Tongue (tissue), 1 donor: ENCODE measurements at regions not wholly inside any gene's neighbourhood (a gene's known extent, or its start where the extent isn't known, plus 50 kb on each side); places are given as distances from the start of the nearest gene placed in this dataset.

Experiments used
- DNase-seq: peaks from one replicate; pipeline ENCODE4 v3.0.0-alpha.2; 2015

GRCh38 chr2:121969166-121969565, 213.7 kb downstream of the TSN start:
- peak; percentile 21 for DNase-seq

GRCh38 chr2:121969766-121970639, 214.6 kb downstream of the TSN start:
- DNase-seq: no peak

- DNase-seq: no peak
These were observed 216.8 kb downstream of the TSN start for GRCh38 chr2:121972203-121972602.

GRCh38 chr2:121974897-121975661, 219.6 kb downstream of the TSN start:
- peak; percentile 94 for DNase-seq

- peak; percentile 39 for DNase-seq
These were observed 221.5 kb downstream of the TSN start for GRCh38 chr2:121976926-121977325.

- no peak for DNase-seq
These were observed 221.9 kb downstream of the TSN start for GRCh38 chr2:121977326-121977725.

GRCh38 chr2:121992700-121993099, 237.2 kb downstream of the TSN start:
- DNase-seq: no peak

- DNase-seq: no peak
These were observed 238.2 kb downstream of the TSN start for GRCh38 chr2:121993682-121994081.

GRCh38 chr2:121994238-121995206, 239.1 kb downstream of the TSN start:
- no peak for DNase-seq

- no peak for DNase-seq
These were observed 243.3 kb downstream of the TSN start for GRCh38 chr2:121998751-121999150.

- peak; percentile 61 for DNase-seq
These were observed 243.8 kb downstream of the TSN start for GRCh38 chr2:121999264-121999663.

GRCh38 chr2:122000556-122001340, 245.3 kb downstream of the TSN start:
- no peak for DNase-seq

- DNase-seq: no peak
These were observed 246.0 kb downstream of the TSN start for GRCh38 chr2:122001441-122001874.

- no peak for DNase-seq
These were observed 247.9 kb downstream of the TSN start for GRCh38 chr2:122003196-122003940.

- DNase-seq: no peak
These were observed 251.7 kb downstream of the TSN start for GRCh38 chr2:122007126-122007525.

- no peak for DNase-seq
These were observed 252.1 kb downstream of the TSN start for GRCh38 chr2:122007577-122007976.

- DNase-seq: peak; percentile 39
These were observed 254.1 kb downstream of the TSN start for GRCh38 chr2:122009561-122009960.

GRCh38 chr2:122011493-122012270, 256.2 kb downstream of the TSN start:
- DNase-seq: no peak

- no peak for DNase-seq
These were observed 263.3 kb downstream of the TSN start for GRCh38 chr2:122018736-122019135.

GRCh38 chr2:122019724-122020123, 264.3 kb downstream of the TSN start:
- DNase-seq: peak; percentile 39
